Islet of Langerhans (tissue), 1 donor: ENCODE measurements at regions not wholly inside any gene's neighbourhood (a gene's known extent, or its start where the extent isn't known, plus 50 kb on each side); places are given as distances from the start of the nearest gene placed in this dataset.
A peak's percentile ranks its signal among the peaks of the same experiment; 100 is the strongest.

Source experiments
- FAIRE-seq: peaks from one replicate; lab custom pipeline; 2011; peaks lifted over from hg19 to GRCh38; lab: Jason Lieb, UNC

- no peak for FAIRE-seq
Measured at GRCh38 chr5:26669523-26669922, 368.9 kb downstream of the CDH9 start.

GRCh38 chr5:26669031-26669430 lies 369.4 kb downstream of the CDH9 start:
- no peak for FAIRE-seq

- FAIRE-seq: no peak
Measured at GRCh38 chr5:26666371-26666770, 372.0 kb downstream of the CDH9 start.

- FAIRE-seq: no peak
Measured at GRCh38 chr5:26663500-26663899, 374.9 kb downstream of the CDH9 start.

GRCh38 chr5:26662806-26663360 lies 375.5 kb downstream of the CDH9 start:
- FAIRE-seq: no peak

GRCh38 chr5:26660116-26660515 lies 378.3 kb downstream of the CDH9 start:
- no peak for FAIRE-seq

- no peak for FAIRE-seq
Measured at GRCh38 chr5:26649000-26649399, 389.4 kb downstream of the CDH9 start.

- FAIRE-seq: no peak
Measured at GRCh38 chr5:26647781-26648180, 390.6 kb downstream of the CDH9 start.

GRCh38 chr5:26645659-26646058 lies 392.7 kb downstream of the CDH9 start:
- no peak for FAIRE-seq

- no peak for FAIRE-seq
Measured at GRCh38 chr5:26641492-26641891, 396.9 kb downstream of the CDH9 start.

- no peak for FAIRE-seq
Measured at GRCh38 chr5:26625099-26625498, 413.3 kb downstream of the CDH9 start.

GRCh38 chr5:26622947-26623346 lies 415.4 kb downstream of the CDH9 start:
- FAIRE-seq: no peak

- no peak for FAIRE-seq
Measured at GRCh38 chr5:26610577-26610976, 427.8 kb downstream of the CDH9 start.

GRCh38 chr5:26601563-26601962 lies 436.8 kb downstream of the CDH9 start:
- no peak for FAIRE-seq

GRCh38 chr5:26582350-26583045 lies 455.9 kb downstream of the CDH9 start:
- FAIRE-seq: no peak

GRCh38 chr5:26579712-26580111 lies 458.7 kb downstream of the CDH9 start:
- no peak for FAIRE-seq

- FAIRE-seq: no peak
Measured at GRCh38 chr5:26578002-26578401, 460.4 kb downstream of the CDH9 start.

- FAIRE-seq: no peak
Measured at GRCh38 chr5:26572480-26572879, 465.9 kb downstream of the CDH9 start.

GRCh38 chr5:26569929-26570258 lies 468.5 kb downstream of the CDH9 start:
- no peak for FAIRE-seq

- FAIRE-seq: no peak
Measured at GRCh38 chr5:26569241-26569928, 469.0 kb downstream of the CDH9 start.

- no peak for FAIRE-seq
Measured at GRCh38 chr5:26568316-26568715, 470.1 kb downstream of the CDH9 start.

- no peak for FAIRE-seq
Measured at GRCh38 chr5:26563979-26564378, 474.4 kb downstream of the CDH9 start.

GRCh38 chr5:26553079-26553478 lies 485.3 kb downstream of the CDH9 start:
- peak; percentile 71 for FAIRE-seq

- FAIRE-seq: no peak
Measured at GRCh38 chr5:26543987-26544386, 494.4 kb downstream of the CDH9 start.
